H1 (cell line): ENCODE measurements at regions not wholly inside any gene's neighbourhood (a gene's known extent, or its start where the extent isn't known, plus 50 kb on each side); places are given as distances from the start of the nearest gene placed in this dataset.

Source experiments
- CTCF ChIA-PET: fragments of 300-600 bp; sonication (Branson Sonifier 250); formaldehyde crosslinking; loops from one replicate; lab custom pipeline; 2021; ENCODE audit not compliant: partially characterized antibody; lab: Charles Lee
- POLR2A ChIA-PET: fragments of 300-600 bp; sonication (Branson Sonifier 250); formaldehyde crosslinking; loops from one replicate; lab custom pipeline; 2021; ENCODE audit warnings: inconsistent platforms; ENCODE audit not compliant: partially characterized antibody; lab: Charles Lee
- DNase-seq, 2 experiments: peaks; one replicate each; pipeline versions ENCODE4 v3.0.0 to v3.0.0-alpha.2; 2010 to 2022; ENCODE audit warnings: low spot score in 2 of 2, low read depth in 1 of 2, mixed read lengths in 1 of 2
- FAIRE-seq: peaks from 2 replicates; lab custom pipeline; 2011; peaks lifted over from hg19 to GRCh38; lab: Jason Lieb, UNC
- H2AFZ ChIP-seq: 2 replicates; pipeline ENCODE4 v1.8.1; 2012; ENCODE audit warnings: low read length, inconsistent platforms
- H2AK5ac ChIP-seq: 2 replicates; pipeline ENCODE4 v1.6.1; 2013; ENCODE audit warnings: low read depth, low read length
- H2BK120ac ChIP-seq: replicated peaks from 2 replicates; pipeline ENCODE3; 2013; ENCODE audit warnings: low read depth, low read length, inconsistent platforms
- H2BK12ac ChIP-seq: 2 replicates; pipeline ENCODE4 v1.6.1; 2013; ENCODE audit warnings: low read depth, low read length
- H2BK15ac ChIP-seq: 2 replicates; pipeline ENCODE4 v1.6.1; 2013; ENCODE audit warnings: low read length
- H2BK20ac ChIP-seq: 2 replicates; pipeline ENCODE4 v1.6.1; 2013; ENCODE audit warnings: low read length
- H2BK5ac ChIP-seq: 2 replicates; pipeline ENCODE4 v1.6.1; 2013; ENCODE audit warnings: low read depth, low read length
- H3K14ac ChIP-seq: 2 replicates; pipeline ENCODE4 v1.6.1; 2013; ENCODE audit warnings: inconsistent platforms; ENCODE audit not compliant: insufficient read length
- H3K18ac ChIP-seq: 2 replicates; pipeline ENCODE4 v1.6.1; 2013; ENCODE audit warnings: low read length; ENCODE audit errors: extremely low read depth
- H3K23ac ChIP-seq: 2 replicates; pipeline ENCODE4 v1.6.1; 2013; ENCODE audit warnings: inconsistent platforms; ENCODE audit not compliant: insufficient read length
- H3K23me2 ChIP-seq: 2 replicates; pipeline ENCODE4 v1.6.1; 2013; ENCODE audit warnings: low read depth, low read length
- H3K27ac ChIP-seq: 2 replicates; pipeline ENCODE4 v1.6.1; 2011; ENCODE audit warnings: low read depth, low read length, inconsistent platforms
- H3K27me3 ChIP-seq, 4 experiments: replicated peaks in 1 of 4; 1 replicate in 1 of 4; 2 replicates in 3 of 4; pipeline versions ENCODE4 v1.6.1 to v1.8.1; 2011 to 2013; ENCODE audit warnings: low read length in 3 of 4, mild to moderate bottlenecking in 3 of 4, inconsistent platforms in 2 of 4, mixed read lengths in 2 of 4, moderate library complexity in 1 of 4; ENCODE audit not compliant: control insufficient read depth in 3 of 4, insufficient read depth in 3 of 4; ENCODE audit errors: extremely low read depth in 1 of 4
- H3K36me3 ChIP-seq, 4 experiments: 2 replicates each; pipeline versions ENCODE4 v1.6.1 to v1.8.1; 2011 to 2013; ENCODE audit warnings: mild to moderate bottlenecking in 4 of 4, low read length in 3 of 4, moderate library complexity in 2 of 4, control low read depth in 1 of 4, inconsistent platforms in 1 of 4; ENCODE audit not compliant: insufficient read depth in 4 of 4, control insufficient read depth in 2 of 4
- H3K4ac ChIP-seq: replicated peaks from 2 replicates; pipeline ENCODE3; 2013; ENCODE audit warnings: low read length, low read depth, mixed read lengths, inconsistent platforms; ENCODE audit not compliant: insufficient read length
- H3K4me1 ChIP-seq, 4 experiments: replicated peaks in 1 of 4; 1 replicate in 1 of 4; 2 replicates in 3 of 4; pipeline versions ENCODE4 v1.6.1 to v1.8.1; 2011 to 2013; ENCODE audit warnings: low read length in 3 of 4, inconsistent platforms in 2 of 4, mixed read lengths in 1 of 4; ENCODE audit not compliant: insufficient read depth in 4 of 4, control insufficient read depth in 3 of 4
- H3K4me2 ChIP-seq, 2 experiments: 2 replicates each; pipeline versions ENCODE4 v1.6.1 to v1.8.1; 2011 to 2013; ENCODE audit warnings: low read depth in 2 of 2, low read length in 2 of 2, control low read depth in 1 of 2, inconsistent platforms in 1 of 2, mild to moderate bottlenecking in 1 of 2; ENCODE audit not compliant: insufficient read depth in 1 of 2
- H3K4me3 ChIP-seq, 4 experiments: fragments of 200-600, 300-600 bp in 1 of 4; sonication (generic), shearing (Covaris generic), sonication (Bioruptor Twin) in 1 of 4; 2 replicates each; pipeline versions ENCODE4 v1.5.1 to v1.8.1; 2011 to 2016; ENCODE audit warnings: low read length in 4 of 4, low read depth in 3 of 4, control low read depth in 2 of 4, inconsistent platforms in 2 of 4, mild to moderate bottlenecking in 2 of 4, mixed read lengths in 1 of 4, moderate library complexity in 1 of 4; ENCODE audit not compliant: insufficient read depth in 2 of 4; ENCODE audit errors: extremely low read depth in 1 of 4
- H3K56ac ChIP-seq: replicated peaks from 2 replicates; pipeline ENCODE3; 2013; ENCODE audit warnings: low read depth, mild to moderate bottlenecking, mixed read lengths, low read length, inconsistent platforms; ENCODE audit not compliant: insufficient read length
- H3K79me1 ChIP-seq: 2 replicates; pipeline ENCODE4 v1.6.1; 2013; ENCODE audit warnings: low read depth, low read length, control low read depth
- H3K79me2 ChIP-seq, 2 experiments: 2 replicates each; pipeline versions ENCODE4 v1.6.1 to v1.8.1; 2012 to 2013; ENCODE audit warnings: low read length in 2 of 2, mild to moderate bottlenecking in 2 of 2, inconsistent platforms in 1 of 2; ENCODE audit not compliant: insufficient read depth in 2 of 2, control insufficient read depth in 1 of 2
- H3K9ac ChIP-seq, 4 experiments: replicated peaks in 1 of 4; 1 replicate in 1 of 4; 2 replicates in 3 of 4; pipeline versions ENCODE4 v1.6.1 to v1.8.1; 2011 to 2013; ENCODE audit warnings: low read depth in 3 of 4, low read length in 3 of 4, control low read depth in 2 of 4, mild to moderate bottlenecking in 2 of 4, moderate library complexity in 2 of 4, inconsistent platforms in 1 of 4; ENCODE audit errors: extremely low read depth in 1 of 4
- H3K9me3 ChIP-seq, 2 experiments: 2 replicates each; pipeline versions ENCODE4 v1.6.1 to v1.8.1; 2012 to 2013; ENCODE audit warnings: mild to moderate bottlenecking in 2 of 2, moderate library complexity in 2 of 2, control low read depth in 1 of 2, inconsistent platforms in 1 of 2, low read depth in 1 of 2, low read length in 1 of 2, mixed read lengths in 1 of 2; ENCODE audit not compliant: insufficient read depth in 2 of 2
- H4K20me1 ChIP-seq, 2 experiments: replicated peaks in 1 of 2; 2 replicates each; pipeline versions ENCODE3 to v1.8.1; 2011 to 2013; ENCODE audit warnings: inconsistent platforms in 2 of 2, low read length in 2 of 2, mild to moderate bottlenecking in 1 of 2; ENCODE audit not compliant: insufficient read depth in 2 of 2, control insufficient read depth in 1 of 2
- H4K5ac ChIP-seq: 2 replicates; pipeline ENCODE4 v1.6.1; 2013; ENCODE audit warnings: low read length, low read depth, mixed read lengths, inconsistent platforms; ENCODE audit not compliant: insufficient read length
- H4K8ac ChIP-seq: 2 replicates; pipeline ENCODE4 v1.8.0; 2013; ENCODE audit warnings: mild to moderate bottlenecking, moderate library complexity, low read length, inconsistent platforms; ENCODE audit not compliant: insufficient read depth; ENCODE audit errors: extremely low read depth
- H4K91ac ChIP-seq: replicated peaks from 2 replicates; pipeline ENCODE3; 2013; ENCODE audit warnings: low read length, mixed read lengths, inconsistent platforms; ENCODE audit not compliant: insufficient read length
- BRCA1 ChIP-seq: IDR thresholded peaks from 2 replicates; pipeline ENCODE4 v1.6.1; 2012; ENCODE audit warnings: low read depth, low read length, improper control_type of control experiment
- CTBP2 ChIP-seq: IDR thresholded peaks from 2 replicates; pipeline ENCODE4 v1.7.0; 2011; ENCODE audit warnings: borderline replicate concordance, mild to moderate bottlenecking, moderate library complexity, mixed read lengths, low read length; ENCODE audit not compliant: insufficient read depth, insufficient read length
- JUND ChIP-seq: IDR thresholded peaks from 2 replicates; pipeline ENCODE4 v1.6.1; 2011; ENCODE audit warnings: mild to moderate bottlenecking, improper control_type of control experiment, low read length
- PHF8 ChIP-seq: fragments of 200-600 bp; sonication (generic); conservative IDR thresholded peaks from 2 replicates; pipeline ENCODE4 v1.7.1; 2012; ENCODE audit warnings: low read depth, mild to moderate bottlenecking, inconsistent platforms, low read length, moderate library complexity
- SP4 ChIP-seq: IDR thresholded peaks from 2 replicates; pipeline ENCODE4 v1.6.1; 2012; ENCODE audit warnings: low read length, inconsistent platforms
- TAF7 ChIP-seq: optimal IDR thresholded peaks from 2 replicates; pipeline ENCODE3; 2011; ENCODE audit warnings: low read depth, mild to moderate bottlenecking, inconsistent platforms, low read length, moderate library complexity, borderline replicate concordance
- WGBS, 2 experiments: shearing (Covaris generic) in 1 of 2; methylation state at CpG; one replicate each; pipeline versions ENCODE4 v1.1.6 to v1.1.7; 2013 to 2015; ENCODE audit warnings: low lambda C conversion rate in 2 of 2, mixed read lengths in 2 of 2, inconsistent platforms in 1 of 2, low coverage in 1 of 2, missing lambda C conversion rate in 1 of 2; ENCODE audit not compliant: insufficient replicate concordance in 2 of 2, insufficient coverage in 1 of 2, insufficient read length in 1 of 2; ENCODE audit errors: extremely low coverage in 1 of 2, missing lambda C conversion rate in 1 of 2; 5-methylcytosine and 5-hydroxymethylcytosine counted together
- TF ChIP-seq, protein P1 (sequence below), 3 experiments: IDR thresholded peaks; 1 replicate in 2 of 3; 2 replicates in 1 of 3; pipeline versions ENCODE4 v1.5.1 to v1.6.1; 2011; ENCODE audit warnings: low read length in 3 of 3, mild to moderate bottlenecking in 3 of 3, inconsistent platforms in 2 of 3, low read depth in 1 of 3, moderate library complexity in 1 of 3; ENCODE audit not compliant: insufficient read depth in 1 of 3; ENCODE audit errors: control extremely low read depth in 1 of 3
- TF ChIP-seq, protein P2 (sequence below): IDR thresholded peaks from 2 replicates; pipeline ENCODE4 v1.6.1; 2011; ENCODE audit warnings: low read length, improper control_type of control experiment
- TF ChIP-seq, protein P3 (sequence below): IDR thresholded peaks from 2 replicates; pipeline ENCODE4 v1.6.1; 2012; ENCODE audit warnings: low read length, inconsistent platforms

DNA sequence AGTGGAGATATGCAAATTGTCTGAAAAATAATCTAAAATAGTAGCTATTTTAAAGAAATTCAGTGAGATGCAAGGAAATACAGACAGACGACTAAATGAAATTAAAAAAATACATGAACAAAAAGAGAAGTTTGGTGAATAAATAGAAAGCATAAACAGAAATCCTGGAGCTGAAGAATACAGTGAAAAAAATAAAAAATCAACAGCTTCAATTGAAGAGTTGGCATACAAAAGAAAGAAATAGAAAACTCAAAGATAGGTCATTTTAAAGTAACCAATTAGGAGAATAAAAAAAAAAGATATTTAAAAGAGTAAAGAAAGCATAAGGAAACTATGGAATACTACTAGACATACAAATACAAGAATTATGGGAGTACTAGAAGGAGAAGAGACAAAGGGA is 2191.5 kb upstream of the PCDH20 start:
- H3K36me3 ChIP-seq, result no peaks in the 10 kb centered on the region
- no peak overlapping the region for H2AFZ ChIP-seq
- no peaks in the 10 kb centered on the region for H3K23me2 ChIP-seq
- no peak overlapping the region for H4K91ac ChIP-seq
- no peak overlapping the region for H3K27ac ChIP-seq
- H2BK15ac ChIP-seq, result no peak overlapping the region
- H3K79me2 ChIP-seq, result no peaks in the 10 kb centered on the region
- H3K9me3 ChIP-seq, result no peaks in the 10 kb centered on the region
- H3K4me3 ChIP-seq, result no peak overlapping the region
- no peak overlapping the region for H3K18ac ChIP-seq
- WGBS, 2 experiments, result 100% methylated on average over 1 of the region's 1 CpG; no CpG with 5 or more reads in 1 of the 2 experiments
- POLR2A ChIA-PET, result no interaction called here
- H3K9ac ChIP-seq, result no peak overlapping the region
- H4K20me1 ChIP-seq, result no peaks in the 10 kb centered on the region
- no peak overlapping the region for H4K8ac ChIP-seq
- H3K14ac ChIP-seq, result no peak overlapping the region
- no peak overlapping the region for H4K5ac ChIP-seq
- no peak for DNase-seq
- no peak overlapping the region for H3K4ac ChIP-seq
- no peak overlapping the region for H3K4me2 ChIP-seq
- H3K23ac ChIP-seq, result no peak overlapping the region
- no peak overlapping the region for H3K56ac ChIP-seq
- no peak overlapping the region for H2BK20ac ChIP-seq
- no peak overlapping the region for H2BK12ac ChIP-seq
- H2AK5ac ChIP-seq, result no peak overlapping the region
- CTCF ChIA-PET, result interaction anchor here (2.0 kb wide), 1 partner anchor 32 kb away, joined by 4 read pairs; no protein-coding TSS in a partner anchor
- H2BK120ac ChIP-seq, result no peak overlapping the region
- H3K4me1 ChIP-seq, result no peaks in the 10 kb centered on the region
- FAIRE-seq, result no peak
- no peak overlapping the region for H2BK5ac ChIP-seq
- no peaks in the 10 kb centered on the region for H3K79me1 ChIP-seq
- H3K27me3 ChIP-seq, result no peaks in the 10 kb centered on the region
- TF ChIP-seq, protein P1, sequence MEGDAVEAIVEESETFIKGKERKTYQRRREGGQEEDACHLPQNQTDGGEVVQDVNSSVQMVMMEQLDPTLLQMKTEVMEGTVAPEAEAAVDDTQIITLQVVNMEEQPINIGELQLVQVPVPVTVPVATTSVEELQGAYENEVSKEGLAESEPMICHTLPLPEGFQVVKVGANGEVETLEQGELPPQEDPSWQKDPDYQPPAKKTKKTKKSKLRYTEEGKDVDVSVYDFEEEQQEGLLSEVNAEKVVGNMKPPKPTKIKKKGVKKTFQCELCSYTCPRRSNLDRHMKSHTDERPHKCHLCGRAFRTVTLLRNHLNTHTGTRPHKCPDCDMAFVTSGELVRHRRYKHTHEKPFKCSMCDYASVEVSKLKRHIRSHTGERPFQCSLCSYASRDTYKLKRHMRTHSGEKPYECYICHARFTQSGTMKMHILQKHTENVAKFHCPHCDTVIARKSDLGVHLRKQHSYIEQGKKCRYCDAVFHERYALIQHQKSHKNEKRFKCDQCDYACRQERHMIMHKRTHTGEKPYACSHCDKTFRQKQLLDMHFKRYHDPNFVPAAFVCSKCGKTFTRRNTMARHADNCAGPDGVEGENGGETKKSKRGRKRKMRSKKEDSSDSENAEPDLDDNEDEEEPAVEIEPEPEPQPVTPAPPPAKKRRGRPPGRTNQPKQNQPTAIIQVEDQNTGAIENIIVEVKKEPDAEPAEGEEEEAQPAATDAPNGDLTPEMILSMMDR (IDR thresholded peaks at IDR 0.05; ENCODE audit: control extremely low read depth in 1 of 3, insufficient read depth in 1 of 3, low read depth in 1 of 3, low read length in 3 of 3), result no peak
- TF ChIP-seq PHF8 (no peak), CTBP2 (no peak), SP4 (no peak), BRCA1 (no peak), TAF7 (no peak), JUND (no peak)
- TF ChIP-seq, protein P2, sequence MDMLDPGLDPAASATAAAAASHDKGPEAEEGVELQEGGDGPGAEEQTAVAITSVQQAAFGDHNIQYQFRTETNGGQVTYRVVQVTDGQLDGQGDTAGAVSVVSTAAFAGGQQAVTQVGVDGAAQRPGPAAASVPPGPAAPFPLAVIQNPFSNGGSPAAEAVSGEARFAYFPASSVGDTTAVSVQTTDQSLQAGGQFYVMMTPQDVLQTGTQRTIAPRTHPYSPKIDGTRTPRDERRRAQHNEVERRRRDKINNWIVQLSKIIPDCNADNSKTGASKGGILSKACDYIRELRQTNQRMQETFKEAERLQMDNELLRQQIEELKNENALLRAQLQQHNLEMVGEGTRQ, result no peak
- TF ChIP-seq, protein P3, sequence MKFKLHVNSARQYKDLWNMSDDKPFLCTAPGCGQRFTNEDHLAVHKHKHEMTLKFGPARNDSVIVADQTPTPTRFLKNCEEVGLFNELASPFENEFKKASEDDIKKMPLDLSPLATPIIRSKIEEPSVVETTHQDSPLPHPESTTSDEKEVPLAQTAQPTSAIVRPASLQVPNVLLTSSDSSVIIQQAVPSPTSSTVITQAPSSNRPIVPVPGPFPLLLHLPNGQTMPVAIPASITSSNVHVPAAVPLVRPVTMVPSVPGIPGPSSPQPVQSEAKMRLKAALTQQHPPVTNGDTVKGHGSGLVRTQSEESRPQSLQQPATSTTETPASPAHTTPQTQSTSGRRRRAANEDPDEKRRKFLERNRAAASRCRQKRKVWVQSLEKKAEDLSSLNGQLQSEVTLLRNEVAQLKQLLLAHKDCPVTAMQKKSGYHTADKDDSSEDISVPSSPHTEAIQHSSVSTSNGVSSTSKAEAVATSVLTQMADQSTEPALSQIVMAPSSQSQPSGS, result no peak
